HFF-Myc (cell line): ENCODE measurements at regions not wholly inside any gene's neighbourhood (a gene's known extent, or its start where the extent isn't known, plus 50 kb on each side); places are given as distances from the start of the nearest gene placed in this dataset.
"Not testable (repeated sequence)": the region's sequence is repeated elsewhere in the genome, so short reads cannot be mapped to it uniquely, and the experiment has no call there.

Experiments used
- DNase-seq: peaks from one replicate; pipeline ENCODE4 v3.0.0-alpha.2; 2011; ENCODE audit warnings: low read depth; ENCODE audit errors: extremely low read depth
- H3K4me3 ChIP-seq: replicated peaks from 2 replicates; pipeline ENCODE4 v1.5.1; 2011; ENCODE audit warnings: low read depth, mild to moderate bottlenecking, control low read depth, low read length
- TF ChIP-seq, protein P1 (sequence below): IDR thresholded peaks from 2 replicates; pipeline ENCODE4 v1.5.1; 2012; ENCODE audit warnings: mild to moderate bottlenecking, low read depth, low read length, control low read depth; ENCODE audit errors: missing control alignments

DNA sequence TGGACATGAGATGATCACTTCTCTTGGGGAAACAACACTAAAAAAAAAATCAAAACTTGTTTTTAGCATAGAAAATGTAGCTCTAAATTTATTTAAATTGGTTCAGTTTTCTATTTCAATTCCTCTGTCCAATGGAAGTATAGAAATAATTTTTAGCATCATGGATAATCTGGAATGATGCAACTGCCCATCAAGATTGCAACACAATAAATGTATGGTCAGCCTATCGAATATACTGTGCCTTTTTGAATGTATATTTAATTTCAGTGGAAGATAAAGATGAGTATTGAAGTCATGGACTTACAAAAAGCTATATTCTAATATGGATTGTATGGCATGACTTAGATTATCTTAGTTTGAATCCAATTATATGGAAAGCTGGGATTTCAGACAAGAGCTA is 906.7 kb downstream of the IGSF11 start:
- no peak for DNase-seq
- H3K4me3 ChIP-seq = no peak overlapping the region
- TF ChIP-seq, protein P1, sequence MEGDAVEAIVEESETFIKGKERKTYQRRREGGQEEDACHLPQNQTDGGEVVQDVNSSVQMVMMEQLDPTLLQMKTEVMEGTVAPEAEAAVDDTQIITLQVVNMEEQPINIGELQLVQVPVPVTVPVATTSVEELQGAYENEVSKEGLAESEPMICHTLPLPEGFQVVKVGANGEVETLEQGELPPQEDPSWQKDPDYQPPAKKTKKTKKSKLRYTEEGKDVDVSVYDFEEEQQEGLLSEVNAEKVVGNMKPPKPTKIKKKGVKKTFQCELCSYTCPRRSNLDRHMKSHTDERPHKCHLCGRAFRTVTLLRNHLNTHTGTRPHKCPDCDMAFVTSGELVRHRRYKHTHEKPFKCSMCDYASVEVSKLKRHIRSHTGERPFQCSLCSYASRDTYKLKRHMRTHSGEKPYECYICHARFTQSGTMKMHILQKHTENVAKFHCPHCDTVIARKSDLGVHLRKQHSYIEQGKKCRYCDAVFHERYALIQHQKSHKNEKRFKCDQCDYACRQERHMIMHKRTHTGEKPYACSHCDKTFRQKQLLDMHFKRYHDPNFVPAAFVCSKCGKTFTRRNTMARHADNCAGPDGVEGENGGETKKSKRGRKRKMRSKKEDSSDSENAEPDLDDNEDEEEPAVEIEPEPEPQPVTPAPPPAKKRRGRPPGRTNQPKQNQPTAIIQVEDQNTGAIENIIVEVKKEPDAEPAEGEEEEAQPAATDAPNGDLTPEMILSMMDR = no peak

DNA sequence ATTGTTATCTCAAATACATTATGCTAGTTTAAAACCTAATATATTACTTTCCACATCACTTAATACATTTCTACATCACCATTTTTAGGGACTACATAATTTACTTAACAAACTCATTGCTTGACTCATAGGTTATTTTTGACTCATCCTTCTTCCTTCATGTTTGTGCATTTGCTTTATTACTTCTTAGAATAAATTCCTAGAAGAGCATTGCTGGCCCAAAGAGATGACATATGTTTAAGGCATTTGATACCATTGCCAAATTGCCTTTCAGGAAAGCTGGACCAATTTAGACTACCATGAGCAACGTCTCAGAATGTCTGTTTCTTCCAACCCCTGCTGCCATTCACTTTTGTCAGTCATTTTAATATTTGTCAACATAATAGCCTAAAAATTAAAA is 905.8 kb downstream of the IGSF11 start:
- TF ChIP-seq, protein P1 = no peak
- no peak overlapping the region for H3K4me3 ChIP-seq
- DNase-seq = no peak

DNA sequence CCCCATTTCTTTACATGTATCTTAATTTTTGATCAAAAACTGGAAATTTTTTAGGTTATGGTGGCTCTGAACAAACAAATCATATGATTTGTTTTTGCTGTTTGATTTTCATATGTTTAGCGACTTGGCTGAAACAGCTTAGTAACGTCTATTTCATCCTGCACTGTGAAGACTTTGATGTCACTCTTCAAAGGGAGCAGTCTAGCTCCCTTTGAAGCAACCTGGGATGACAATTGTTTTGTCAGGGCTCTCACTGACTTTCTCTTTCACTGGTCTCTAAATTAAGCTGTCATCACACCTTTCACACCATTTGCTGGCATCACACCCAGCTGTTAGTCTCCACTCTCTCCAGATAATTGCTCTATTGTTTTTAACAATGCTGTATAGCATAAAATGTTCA is 896.9 kb downstream of the IGSF11 start:
- TF ChIP-seq, protein P1 = no peak
- no peak for DNase-seq
- H3K4me3 ChIP-seq = no peak overlapping the region

DNA sequence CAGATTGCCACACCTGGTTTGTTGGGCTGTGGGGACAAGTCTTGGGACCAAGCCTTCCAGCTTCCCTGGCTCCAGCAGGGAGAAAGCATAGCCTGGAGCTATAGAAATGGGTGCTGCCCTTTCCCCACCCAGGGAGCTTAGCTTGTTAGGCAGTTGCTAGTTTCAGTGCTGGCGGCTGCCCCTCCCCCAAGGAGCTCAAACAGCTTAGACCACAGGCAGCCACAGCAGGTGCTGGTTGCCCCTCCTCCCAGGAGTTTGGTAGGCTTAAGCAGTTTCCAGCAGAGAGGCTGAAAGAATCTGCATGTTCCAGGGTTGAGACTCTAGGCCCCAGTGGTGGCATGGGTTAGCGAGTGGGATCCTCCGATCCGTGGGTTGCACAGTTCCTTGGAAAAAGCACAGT is 889.7 kb downstream of the IGSF11 start:
- TF ChIP-seq, protein P1 = no peak
- DNase-seq = no peak
- no peak overlapping the region for H3K4me3 ChIP-seq

DNA sequence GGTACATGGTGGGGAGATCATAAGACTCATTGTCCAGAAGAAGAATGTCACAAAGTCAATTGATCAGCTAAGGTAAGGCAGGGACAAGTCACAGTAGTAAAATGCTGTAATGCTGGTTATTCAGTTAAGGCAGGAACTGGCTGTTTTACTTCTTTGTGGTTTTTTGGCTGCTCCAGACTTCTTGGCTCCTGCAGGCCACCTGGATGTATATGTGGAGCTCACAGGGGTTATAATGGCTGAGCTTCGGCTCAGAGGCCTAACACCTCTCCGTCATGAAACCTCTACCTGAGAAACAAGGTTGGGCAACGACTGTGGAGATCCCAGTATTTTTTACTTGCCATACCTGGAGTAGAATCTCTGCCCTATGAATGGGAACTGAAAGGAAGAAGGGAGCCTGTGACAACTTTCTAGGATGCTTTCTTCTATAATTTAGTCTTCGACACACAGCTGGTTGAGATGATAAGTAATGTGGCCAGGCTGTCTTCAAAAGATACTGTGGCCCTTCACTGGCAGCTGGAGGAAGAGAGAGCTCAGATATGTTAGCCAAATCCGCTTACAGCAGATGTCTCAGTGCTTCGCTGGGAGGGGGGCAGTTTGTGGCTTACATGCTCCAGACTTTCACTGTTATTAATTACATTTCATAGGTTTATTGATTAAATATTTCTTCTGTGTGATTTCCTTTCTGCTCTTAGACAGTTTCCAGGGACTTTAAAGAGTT is 887.8 kb downstream of the IGSF11 start:
- no peak overlapping the region for H3K4me3 ChIP-seq
- TF ChIP-seq, protein P1 = no peak
- DNase-seq = no peak

DNA sequence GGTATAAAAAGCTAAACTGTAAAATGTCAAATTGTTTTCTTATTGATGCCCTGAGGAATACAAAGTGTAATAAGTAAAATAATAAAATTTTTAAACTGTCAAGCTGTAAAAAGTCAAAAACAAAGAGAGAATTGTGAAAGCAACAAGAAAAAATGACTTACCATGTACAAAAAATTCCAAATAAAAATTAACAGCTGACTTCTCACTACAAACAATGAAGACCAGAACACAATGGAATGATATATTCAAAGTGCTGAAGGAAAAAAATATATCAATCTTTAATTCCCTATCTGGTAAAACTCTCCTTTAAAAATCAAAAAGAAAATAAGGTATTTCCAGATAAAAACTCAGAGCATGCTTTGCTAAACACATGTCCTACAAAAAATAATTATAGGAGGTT is 883.5 kb downstream of the IGSF11 start:
- DNase-seq = no peak
- H3K4me3 ChIP-seq = no peak overlapping the region
- TF ChIP-seq, protein P1 = no peak

DNA sequence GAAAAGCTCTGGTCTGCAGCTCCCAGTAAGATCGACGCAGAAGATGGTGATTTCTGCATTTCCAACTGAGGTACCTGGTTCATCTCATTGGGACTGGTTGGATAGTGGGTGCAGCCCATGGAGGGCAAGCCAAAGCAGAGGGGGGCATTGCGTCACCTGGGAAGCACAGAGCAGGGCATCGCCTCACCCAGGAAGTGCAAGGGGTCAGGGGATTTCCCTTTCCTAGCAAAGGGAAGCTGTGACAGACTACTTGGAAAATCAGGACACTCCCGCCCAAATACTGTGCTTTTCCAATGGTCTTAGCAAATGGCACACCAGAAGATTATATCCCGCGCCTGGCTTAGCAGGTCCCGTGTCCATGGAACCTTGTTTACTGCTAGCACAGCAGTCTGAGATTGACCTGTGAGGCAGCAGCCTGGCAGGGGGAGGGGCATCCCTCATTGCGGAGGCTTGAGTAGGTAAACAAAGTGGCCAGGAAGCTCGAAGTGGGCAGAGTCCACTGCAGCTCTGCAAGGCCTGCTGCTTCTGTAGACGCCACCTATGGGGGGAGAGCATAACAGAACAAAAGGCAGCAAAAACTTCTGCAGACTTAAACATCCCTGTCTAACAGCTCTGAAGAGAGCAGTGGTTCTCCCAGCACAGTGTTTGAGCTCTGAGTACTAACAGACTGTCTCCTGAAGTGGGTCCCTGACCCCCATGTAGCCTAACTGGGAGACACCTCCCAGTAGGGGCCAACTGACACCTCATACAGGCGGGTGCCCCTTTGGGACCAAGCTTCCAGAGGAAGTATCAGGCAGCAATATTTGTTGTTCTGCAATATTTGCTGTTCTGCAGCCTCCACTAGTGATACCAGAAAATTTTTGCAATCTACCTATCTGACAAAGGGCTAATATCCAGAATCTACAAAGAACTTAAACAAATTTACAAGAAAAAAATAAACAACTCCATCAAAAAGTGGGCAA is 871.7 kb downstream of the IGSF11 start:
- not testable (repeated sequence) for DNase-seq, H3K4me3 ChIP-seq
